HG03025 (cell line): ENCODE measurements at regions not wholly inside any gene's neighbourhood (a gene's known extent, or its start where the extent isn't known, plus 50 kb on each side); places are given as distances from the start of the nearest gene placed in this dataset.

Experiments
- ATAC-seq: cut with Tn5 transposase; IDR thresholded peaks from one replicate; pipeline ENCODE4 v1.9.1; 2021; ENCODE audit warnings: mild to moderate bottlenecking, moderate library complexity; ENCODE audit not compliant: unreplicated experiment, low FRiP score

- ATAC-seq, result no peak
These were observed 232.3 kb downstream of the QKI start for GRCh38 chr6:163646866-163647265.

- ATAC-seq, result no peak
These were observed 231.6 kb downstream of the QKI start for GRCh38 chr6:163646133-163646532.

- no peak for ATAC-seq
These were observed 231.0 kb downstream of the QKI start for GRCh38 chr6:163645560-163645959.

- ATAC-seq, result no peak
These were observed 229.3 kb downstream of the QKI start for GRCh38 chr6:163643866-163644265.

- ATAC-seq, result no peak
These were observed 227.2 kb downstream of the QKI start for GRCh38 chr6:163641706-163642105.

- no peak for ATAC-seq
These were observed 226.1 kb downstream of the QKI start for GRCh38 chr6:163640641-163641040.

- ATAC-seq, result peak; percentile 94
These were observed 223.0 kb downstream of the QKI start for GRCh38 chr6:163637524-163637923.

- no peak for ATAC-seq
These were observed 221.3 kb downstream of the QKI start for GRCh38 chr6:163635731-163636364.

GRCh38 chr6:163635315-163635714 is 220.8 kb downstream of the QKI start:
- no peak for ATAC-seq

- ATAC-seq, result no peak
These were observed 220.0 kb downstream of the QKI start for GRCh38 chr6:163634211-163635171.

- ATAC-seq, result no peak
These were observed 216.5 kb downstream of the QKI start for GRCh38 chr6:163630991-163631390.

- no peak for ATAC-seq
These were observed 216.1 kb downstream of the QKI start for GRCh38 chr6:163630572-163630971.

GRCh38 chr6:163630096-163630495 is 215.6 kb downstream of the QKI start:
- no peak for ATAC-seq
